ENCODE measurements at regions not wholly inside any gene's neighbourhood (a gene's known extent, or its start where the extent isn't known, plus 50 kb on each side); places are given as distances from the start of the nearest gene placed in this dataset.

GRCh38 chr3:88452228-88452627, 302.5 kb downstream of the C3orf38 start:
- H3K79me2 ChIP-seq (replicated peaks; ENCODE audit: insufficient read depth, low read length): no peaks in the 10 kb centered on the region
- H3K4me2 ChIP-seq (ENCODE audit: low read length): no peak overlapping the region
- H3K27ac ChIP-seq (ENCODE audit: low read length): no peak overlapping the region
- peaks cover 7% of the 10 kb centered on the region for H3K9me3 ChIP-seq (ENCODE audit: low read length)
- no peaks in the 10 kb centered on the region for H3F3A ChIP-seq (ENCODE audit: insufficient read depth, low read length, poor library complexity, severe bottlenecking)
- H3K36me3 ChIP-seq (ENCODE audit: insufficient read depth, low read length): no peaks in the 10 kb centered on the region
- H3K27me3 ChIP-seq (ENCODE audit: insufficient read depth, low read depth, low read length): no peaks in the 10 kb centered on the region
- H3K9ac ChIP-seq (ENCODE audit: low read length): no peak overlapping the region
- H3K4me3 ChIP-seq (ENCODE audit: low read length): no peak overlapping the region
- no peaks in the 10 kb centered on the region for H4K20me1 ChIP-seq (ENCODE audit: insufficient read depth)
- no peaks in the 10 kb centered on the region for H3K9me2 ChIP-seq (ENCODE audit: insufficient read depth, low read length)
- TF ChIP-seq, protein P1, sequence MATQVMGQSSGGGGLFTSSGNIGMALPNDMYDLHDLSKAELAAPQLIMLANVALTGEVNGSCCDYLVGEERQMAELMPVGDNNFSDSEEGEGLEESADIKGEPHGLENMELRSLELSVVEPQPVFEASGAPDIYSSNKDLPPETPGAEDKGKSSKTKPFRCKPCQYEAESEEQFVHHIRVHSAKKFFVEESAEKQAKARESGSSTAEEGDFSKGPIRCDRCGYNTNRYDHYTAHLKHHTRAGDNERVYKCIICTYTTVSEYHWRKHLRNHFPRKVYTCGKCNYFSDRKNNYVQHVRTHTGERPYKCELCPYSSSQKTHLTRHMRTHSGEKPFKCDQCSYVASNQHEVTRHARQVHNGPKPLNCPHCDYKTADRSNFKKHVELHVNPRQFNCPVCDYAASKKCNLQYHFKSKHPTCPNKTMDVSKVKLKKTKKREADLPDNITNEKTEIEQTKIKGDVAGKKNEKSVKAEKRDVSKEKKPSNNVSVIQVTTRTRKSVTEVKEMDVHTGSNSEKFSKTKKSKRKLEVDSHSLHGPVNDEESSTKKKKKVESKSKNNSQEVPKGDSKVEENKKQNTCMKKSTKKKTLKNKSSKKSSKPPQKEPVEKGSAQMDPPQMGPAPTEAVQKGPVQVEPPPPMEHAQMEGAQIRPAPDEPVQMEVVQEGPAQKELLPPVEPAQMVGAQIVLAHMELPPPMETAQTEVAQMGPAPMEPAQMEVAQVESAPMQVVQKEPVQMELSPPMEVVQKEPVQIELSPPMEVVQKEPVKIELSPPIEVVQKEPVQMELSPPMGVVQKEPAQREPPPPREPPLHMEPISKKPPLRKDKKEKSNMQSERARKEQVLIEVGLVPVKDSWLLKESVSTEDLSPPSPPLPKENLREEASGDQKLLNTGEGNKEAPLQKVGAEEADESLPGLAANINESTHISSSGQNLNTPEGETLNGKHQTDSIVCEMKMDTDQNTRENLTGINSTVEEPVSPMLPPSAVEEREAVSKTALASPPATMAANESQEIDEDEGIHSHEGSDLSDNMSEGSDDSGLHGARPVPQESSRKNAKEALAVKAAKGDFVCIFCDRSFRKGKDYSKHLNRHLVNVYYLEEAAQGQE (IDR thresholded peaks at IDR 0.05; ENCODE audit: borderline replicate concordance): no peak
- TF ChIP-seq TAF1 (IDR thresholded peaks at IDR 0.05; ENCODE audit: low read depth): no peak
- no peak for TF ChIP-seq POLR2AphosphoS5 (IDR thresholded peaks at IDR 0.05)
- TF ChIP-seq EZH2 (IDR thresholded peaks at IDR 0.05; ENCODE audit: borderline replicate concordance, insufficient read depth, low read length, poor library complexity, severe bottlenecking): no peak
- no peak for TF ChIP-seq EP300 (conservative IDR thresholded peaks at IDR 0.05; ENCODE audit: poor library complexity, severe bottlenecking)
- TF ChIP-seq, protein P2, sequence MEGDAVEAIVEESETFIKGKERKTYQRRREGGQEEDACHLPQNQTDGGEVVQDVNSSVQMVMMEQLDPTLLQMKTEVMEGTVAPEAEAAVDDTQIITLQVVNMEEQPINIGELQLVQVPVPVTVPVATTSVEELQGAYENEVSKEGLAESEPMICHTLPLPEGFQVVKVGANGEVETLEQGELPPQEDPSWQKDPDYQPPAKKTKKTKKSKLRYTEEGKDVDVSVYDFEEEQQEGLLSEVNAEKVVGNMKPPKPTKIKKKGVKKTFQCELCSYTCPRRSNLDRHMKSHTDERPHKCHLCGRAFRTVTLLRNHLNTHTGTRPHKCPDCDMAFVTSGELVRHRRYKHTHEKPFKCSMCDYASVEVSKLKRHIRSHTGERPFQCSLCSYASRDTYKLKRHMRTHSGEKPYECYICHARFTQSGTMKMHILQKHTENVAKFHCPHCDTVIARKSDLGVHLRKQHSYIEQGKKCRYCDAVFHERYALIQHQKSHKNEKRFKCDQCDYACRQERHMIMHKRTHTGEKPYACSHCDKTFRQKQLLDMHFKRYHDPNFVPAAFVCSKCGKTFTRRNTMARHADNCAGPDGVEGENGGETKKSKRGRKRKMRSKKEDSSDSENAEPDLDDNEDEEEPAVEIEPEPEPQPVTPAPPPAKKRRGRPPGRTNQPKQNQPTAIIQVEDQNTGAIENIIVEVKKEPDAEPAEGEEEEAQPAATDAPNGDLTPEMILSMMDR (IDR thresholded peaks at IDR 0.05; ENCODE audit: poor library complexity, severe bottlenecking): no peak
- TF ChIP-seq SMC3 (conservative IDR thresholded peaks at IDR 0.05; ENCODE audit: poor library complexity): no peak
- TF ChIP-seq MXI1 (conservative IDR thresholded peaks at IDR 0.05; ENCODE audit: poor library complexity, severe bottlenecking): no peak
- no peak for TF ChIP-seq RAD21 (conservative IDR thresholded peaks at IDR 0.05)
- no peak overlapping the region for H2AFZ ChIP-seq (ENCODE audit: low read depth, low read length)

DNA sequence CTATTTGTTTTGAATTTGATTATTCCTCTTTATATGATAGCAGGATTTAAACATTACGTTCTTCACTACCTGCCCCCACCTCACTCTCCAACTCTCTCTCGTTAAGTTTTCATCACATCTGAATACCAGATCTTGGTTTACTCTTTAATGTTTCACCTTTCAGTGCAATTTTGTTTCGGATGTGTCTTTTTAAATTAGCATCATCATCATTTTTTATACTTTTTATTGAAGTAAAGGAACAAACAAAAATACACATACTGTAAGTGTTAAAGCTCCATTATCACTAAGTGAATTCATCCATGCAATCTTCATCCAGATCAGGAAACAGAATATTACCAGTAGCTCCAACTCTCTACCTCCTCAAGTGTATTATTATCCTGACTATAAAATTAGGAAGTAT, 310.6 kb downstream of the C3orf38 start:
- Histone ChIP-seq H3K27me3 (ENCODE audit: insufficient read depth, low read depth, low read length) (no peaks in the 10 kb centered on the region), H3F3A (ENCODE audit: insufficient read depth, low read length, poor library complexity, severe bottlenecking) (no peaks in the 10 kb centered on the region), H2AFZ (ENCODE audit: low read depth, low read length) (no peak overlapping the region), H3K36me3 (ENCODE audit: insufficient read depth, low read length) (no peaks in the 10 kb centered on the region), H3K9ac (ENCODE audit: low read length) (no peak overlapping the region), H4K20me1 (ENCODE audit: insufficient read depth) (no peaks in the 10 kb centered on the region), H3K79me2 (replicated peaks; ENCODE audit: insufficient read depth, low read length) (no peaks in the 10 kb centered on the region), H3K27ac (ENCODE audit: low read length) (no peak overlapping the region), H3K9me3 (ENCODE audit: low read length) (peaks cover 7% of the 10 kb centered on the region), H3K9me2 (ENCODE audit: insufficient read depth, low read length) (no peaks in the 10 kb centered on the region), H3K4me3 (ENCODE audit: low read length) (no peak overlapping the region), H3K4me2 (ENCODE audit: low read length) (no peak overlapping the region)
- TF ChIP-seq POLR2AphosphoS5 (IDR thresholded peaks at IDR 0.05): no peak
- TF ChIP-seq SMC3 (conservative IDR thresholded peaks at IDR 0.05; ENCODE audit: poor library complexity): no peak
- TF ChIP-seq EZH2 (IDR thresholded peaks at IDR 0.05; ENCODE audit: borderline replicate concordance, insufficient read depth, low read length, poor library complexity, severe bottlenecking): no peak
- TF ChIP-seq RAD21 (conservative IDR thresholded peaks at IDR 0.05): no peak
- no peak for TF ChIP-seq EP300 (conservative IDR thresholded peaks at IDR 0.05; ENCODE audit: poor library complexity, severe bottlenecking)
- no peak for TF ChIP-seq MXI1 (conservative IDR thresholded peaks at IDR 0.05; ENCODE audit: poor library complexity, severe bottlenecking)
- TF ChIP-seq TAF1 (IDR thresholded peaks at IDR 0.05; ENCODE audit: low read depth): no peak
- TF ChIP-seq, protein P1 (IDR thresholded peaks at IDR 0.05; ENCODE audit: borderline replicate concordance): no peak
- TF ChIP-seq, protein P2 (IDR thresholded peaks at IDR 0.05; ENCODE audit: poor library complexity, severe bottlenecking): no peak

Measured in neural cell (in vitro differentiated cells).